ENCODE measurements at regions not wholly inside any gene's neighbourhood (a gene's known extent, or its start where the extent isn't known, plus 50 kb on each side); places are given as distances from the start of the nearest gene placed in this dataset.
"Not testable (repeated sequence)": the region's sequence is repeated elsewhere in the genome, so short reads cannot be mapped to it uniquely, and the experiment has no call there.

DNA sequence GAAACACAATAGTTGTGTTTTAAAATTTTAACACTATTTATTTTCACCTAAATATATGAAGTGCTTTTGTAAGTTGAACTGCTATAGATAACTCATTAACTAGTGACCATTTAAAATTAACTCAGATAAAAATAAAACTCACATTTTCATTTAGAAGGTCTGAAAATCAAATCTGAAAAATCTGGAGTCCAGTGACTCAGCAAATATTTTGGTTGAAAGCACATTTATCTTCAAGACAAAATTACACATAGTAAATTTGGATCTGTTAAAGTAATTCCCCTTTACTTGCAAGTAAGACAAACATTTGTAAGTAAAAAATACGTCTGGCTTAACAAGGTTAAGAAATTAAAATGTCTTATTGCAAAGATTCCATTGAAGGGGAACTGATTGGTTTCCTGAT is 589.1 kb downstream of the TRIML1 start:
- WGBS = 16% methylated on average over 1 of the region's 1 CpG
- Histone ChIP-seq H3K9me3 (no peaks in the 10 kb centered on the region), H3K4me1 (peaks cover 0 to 16% (median 2%) of the 10 kb centered on the region in 4 donors), H3K27ac (replicated peaks in 1 of 4) (no peak overlapping the region), H3K36me3 (no peaks in the 10 kb centered on the region), H3K27me3 (no peaks in the 10 kb centered on the region), H3K4me3 (no peak overlapping the region)
- TF ChIP-seq, protein P1, sequence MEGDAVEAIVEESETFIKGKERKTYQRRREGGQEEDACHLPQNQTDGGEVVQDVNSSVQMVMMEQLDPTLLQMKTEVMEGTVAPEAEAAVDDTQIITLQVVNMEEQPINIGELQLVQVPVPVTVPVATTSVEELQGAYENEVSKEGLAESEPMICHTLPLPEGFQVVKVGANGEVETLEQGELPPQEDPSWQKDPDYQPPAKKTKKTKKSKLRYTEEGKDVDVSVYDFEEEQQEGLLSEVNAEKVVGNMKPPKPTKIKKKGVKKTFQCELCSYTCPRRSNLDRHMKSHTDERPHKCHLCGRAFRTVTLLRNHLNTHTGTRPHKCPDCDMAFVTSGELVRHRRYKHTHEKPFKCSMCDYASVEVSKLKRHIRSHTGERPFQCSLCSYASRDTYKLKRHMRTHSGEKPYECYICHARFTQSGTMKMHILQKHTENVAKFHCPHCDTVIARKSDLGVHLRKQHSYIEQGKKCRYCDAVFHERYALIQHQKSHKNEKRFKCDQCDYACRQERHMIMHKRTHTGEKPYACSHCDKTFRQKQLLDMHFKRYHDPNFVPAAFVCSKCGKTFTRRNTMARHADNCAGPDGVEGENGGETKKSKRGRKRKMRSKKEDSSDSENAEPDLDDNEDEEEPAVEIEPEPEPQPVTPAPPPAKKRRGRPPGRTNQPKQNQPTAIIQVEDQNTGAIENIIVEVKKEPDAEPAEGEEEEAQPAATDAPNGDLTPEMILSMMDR (IDR thresholded peaks at IDR 0.05) = no peak
- TF ChIP-seq POLR2A (IDR thresholded peaks at IDR 0.05; ENCODE audit: low read depth) (no peak), EP300 (IDR thresholded peaks at IDR 0.05) (no peak), POLR2AphosphoS5 (IDR thresholded peaks at IDR 0.05) (no peak)
- intact Hi-C loops (cut with DNase I) = no loop called here
- no peak for DNase-seq (ENCODE audit: extremely low spot score)

DNA sequence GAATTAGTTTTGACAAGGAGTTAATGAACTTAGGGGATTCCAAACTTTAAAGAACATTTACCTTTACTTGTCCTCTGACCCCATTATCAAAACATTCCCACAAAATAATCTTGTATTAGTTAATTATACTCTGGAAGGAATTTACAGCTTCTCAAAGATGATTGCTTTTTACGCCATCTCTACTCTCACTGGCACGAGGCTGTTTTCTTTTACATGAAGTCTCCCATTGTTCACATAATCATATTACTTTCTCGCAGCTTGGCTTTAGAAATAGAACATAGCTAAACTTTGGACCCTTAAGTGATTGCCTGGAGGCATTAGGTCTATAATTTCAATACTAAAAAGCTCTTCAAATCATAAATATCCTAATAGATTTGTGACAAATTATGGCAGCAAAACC is 592.9 kb downstream of the TRIML1 start:
- no peaks in the 10 kb centered on the region for H3K27me3 ChIP-seq
- WGBS = 79% methylated on average over 3 of the region's 3 CpGs
- no peaks in the 10 kb centered on the region for H3K36me3 ChIP-seq
- no peak overlapping the region for H3K4me3 ChIP-seq
- H3K4me1 ChIP-seq = peaks cover 0 to 16% (median 0%) of the 10 kb centered on the region in 4 donors
- TF ChIP-seq, protein P1 (IDR thresholded peaks at IDR 0.05) = no peak
- TF ChIP-seq EP300 (IDR thresholded peaks at IDR 0.05) (no peak), POLR2A (IDR thresholded peaks at IDR 0.05; ENCODE audit: low read depth) (no peak), POLR2AphosphoS5 (IDR thresholded peaks at IDR 0.05) (no peak)
- intact Hi-C loops (cut with DNase I) = no loop called here
- H3K27ac ChIP-seq (replicated peaks in 1 of 4) = no peak overlapping the region
- H3K9me3 ChIP-seq = no peaks in the 10 kb centered on the region
- DNase-seq (ENCODE audit: extremely low spot score) = no peak

DNA sequence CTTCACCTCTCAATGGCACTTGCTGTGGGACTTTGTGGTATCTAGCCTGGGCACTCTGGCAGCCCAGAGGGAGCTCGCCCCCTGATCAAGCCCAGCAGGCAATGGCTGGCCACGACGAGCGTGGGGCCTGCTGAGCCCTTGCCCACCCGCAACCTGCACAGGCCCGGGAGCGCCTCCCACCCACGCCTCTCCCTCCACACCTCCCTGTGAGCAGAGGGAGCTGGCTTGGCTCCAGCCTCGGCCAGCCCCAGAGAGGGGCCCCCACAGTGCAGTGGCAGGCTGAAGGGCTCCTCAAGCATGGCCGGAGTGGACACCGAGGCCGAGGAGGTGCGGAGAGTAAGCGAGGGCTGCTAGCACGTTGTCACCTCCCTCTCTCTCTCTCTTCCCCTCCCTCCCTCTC is 595.8 kb downstream of the TRIML1 start:
- TF ChIP-seq POLR2AphosphoS5 (IDR thresholded peaks at IDR 0.05) = no peak
- no peak for TF ChIP-seq POLR2A (IDR thresholded peaks at IDR 0.05; ENCODE audit: low read depth)
- TF ChIP-seq, protein P1 (IDR thresholded peaks at IDR 0.05) = no peak
- no peak for TF ChIP-seq EP300 (IDR thresholded peaks at IDR 0.05)

DNA sequence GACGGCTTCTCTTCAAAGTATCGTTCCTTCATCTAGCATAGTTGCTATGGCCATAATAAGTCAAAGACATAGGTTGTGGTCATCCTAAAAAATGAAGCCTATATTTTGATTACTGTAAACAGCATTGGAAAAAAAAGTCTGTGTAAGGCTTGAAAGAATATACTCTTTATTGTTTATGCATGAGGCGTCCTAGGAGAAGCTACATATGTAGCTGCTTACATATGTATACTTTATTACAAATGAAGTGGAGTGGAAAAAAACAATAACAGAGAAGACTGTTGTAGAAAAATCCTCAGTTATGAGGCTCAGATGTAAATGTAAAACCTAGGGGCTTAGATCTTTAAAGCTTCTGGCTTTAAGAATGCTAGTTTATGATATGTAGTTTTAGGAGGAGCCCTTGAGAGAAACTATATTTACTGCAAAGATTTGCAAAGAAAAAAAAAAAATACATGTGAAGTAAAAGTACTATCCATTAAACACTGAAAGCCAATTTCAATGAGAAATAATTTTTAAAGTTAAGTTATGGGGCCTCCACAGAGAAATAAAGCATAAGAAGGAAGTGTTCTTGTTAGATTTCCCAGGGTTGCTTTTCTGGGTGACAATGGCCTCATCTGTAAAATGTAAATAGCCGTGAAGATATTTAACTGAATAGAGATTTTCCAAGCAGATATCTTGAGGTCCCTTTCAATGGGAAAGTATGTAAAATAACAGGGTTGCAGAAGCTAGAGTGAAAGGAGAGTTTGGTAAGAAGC is 598.2 kb downstream of the TRIML1 start:
- Histone ChIP-seq H3K9me3 (no peaks in the 10 kb centered on the region), H3K27me3 (no peaks in the 10 kb centered on the region), H3K36me3 (no peaks in the 10 kb centered on the region), H3K4me3 (no peak overlapping the region), H3K27ac (replicated peaks in 1 of 4) (no peak overlapping the region), H3K4me1 (no peaks in the 10 kb centered on the region)
- no peak for DNase-seq (ENCODE audit: extremely low spot score)
- intact Hi-C loops (cut with DNase I) = no loop called here
- TF ChIP-seq EP300 (IDR thresholded peaks at IDR 0.05) (no peak), POLR2AphosphoS5 (IDR thresholded peaks at IDR 0.05) (no peak), POLR2A (IDR thresholded peaks at IDR 0.05; ENCODE audit: low read depth) (no peak)
- TF ChIP-seq, protein P1 (IDR thresholded peaks at IDR 0.05) = no peak
- 92% methylated on average over 4 of the region's 4 CpGs for WGBS

More for the DNA sequence above, 595.8 kb downstream of the TRIML1 start:
- no peaks in the 10 kb centered on the region for H3K4me1 ChIP-seq
- no peaks in the 10 kb centered on the region for H3K27me3 ChIP-seq
- H3K36me3 ChIP-seq = no peaks in the 10 kb centered on the region
- no peak for DNase-seq (ENCODE audit: extremely low spot score)
- no peaks in the 10 kb centered on the region for H3K9me3 ChIP-seq
- 95% methylated on average over 9 of the region's 15 CpGs for WGBS
- H3K27ac ChIP-seq (replicated peaks in 1 of 4) = no peak overlapping the region
- H3K4me3 ChIP-seq = no peak overlapping the region
- intact Hi-C loops (cut with DNase I) = no loop called here

DNA sequence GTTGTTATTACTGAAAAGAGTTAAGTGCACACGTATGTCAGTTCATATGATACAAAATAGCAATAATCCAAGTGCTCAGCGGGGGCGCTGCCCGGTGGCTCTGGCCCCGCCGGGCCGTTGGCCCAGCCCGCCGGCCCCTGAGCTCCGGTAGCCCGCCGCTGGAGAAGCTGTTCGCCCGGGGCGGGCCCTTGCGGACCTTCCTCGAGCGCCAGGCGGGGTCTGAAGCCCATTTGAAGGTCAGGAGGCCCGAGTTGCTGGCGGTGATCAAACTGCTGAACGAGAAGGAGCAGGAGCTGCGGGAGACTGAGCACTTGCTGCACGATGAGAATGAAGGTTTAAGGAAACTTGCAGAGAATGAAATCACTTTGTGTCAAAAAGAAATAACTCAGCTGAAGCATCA is 599.0 kb downstream of the TRIML1 start:
- H3K27me3 ChIP-seq; intact Hi-C loops (cut with DNase I); DNase-seq (ENCODE audit: extremely low spot score); H3K36me3 ChIP-seq; H3K9me3 ChIP-seq; H3K4me1 ChIP-seq: not testable (repeated sequence)
- WGBS = 90% methylated on average over 24 of the region's 24 CpGs
- peak overlapping the region in 3 of 4 donors; percentile 33 to 52 (median 36) for H3K4me3 ChIP-seq
- H3K27ac ChIP-seq (replicated peaks in 1 of 4) = peak overlapping the region in 1 of 4 donors; percentile 63

GRCh38 chr4:188740172-188740571 is 600.9 kb downstream of the TRIML1 start:
- H3K4me1 ChIP-seq; H3K27me3 ChIP-seq; H3K36me3 ChIP-seq; intact Hi-C loops (cut with DNase I); H3K9me3 ChIP-seq; H3K27ac ChIP-seq (replicated peaks in 1 of 4); H3K4me3 ChIP-seq; DNase-seq (ENCODE audit: extremely low spot score): not testable (repeated sequence)
- no CpG with 5 or more reads among the region's 1 CpG for WGBS

- H3K4me1 ChIP-seq; DNase-seq (ENCODE audit: extremely low spot score); intact Hi-C loops (cut with DNase I); H3K4me3 ChIP-seq; H3K9me3 ChIP-seq; H3K36me3 ChIP-seq; H3K27me3 ChIP-seq; H3K27ac ChIP-seq (replicated peaks in 1 of 4): not testable (repeated sequence)
- WGBS = 100% methylated on average over 1 of the region's 1 CpG
Measured at GRCh38 chr4:188740791-188741190, 601.5 kb downstream of the TRIML1 start.
